Activated CD8-positive, alpha-beta T cell treated with anti-CD3 and anti-CD28 coated beads for 36 hours (primary cell): ENCODE measurements at regions not wholly inside any gene's neighbourhood (a gene's known extent, or its start where the extent isn't known, plus 50 kb on each side); places are given as distances from the start of the nearest gene placed in this dataset.

Source experiments
- ATAC-seq: fragments of 200-7000 bp; cut with Tn5 transposase; one replicate; pipeline ENCODE4 v1.10.0; 2021; ENCODE audit warnings: mild to moderate bottlenecking, moderate library complexity
- CTCF ChIA-PET: fragments of 350-600 bp; sonication (Branson Sonifier 250); formaldehyde crosslinking; loops from one replicate; lab custom pipeline; 2021; ENCODE audit warnings: antibody characterized with exemption; lab: Charles Lee
- POLR2A ChIA-PET: fragments of 350-600 bp; sonication (Branson Sonifier 250); formaldehyde crosslinking; loops from one replicate; lab custom pipeline; 2021; ENCODE audit warnings: antibody characterized with exemption; lab: Charles Lee
- DNase-seq: peaks from one replicate; pipeline ENCODE4 v3.0.0-alpha.2; 2020
- H3K27ac Mint-ChIP-seq: one replicate; pipeline ENCODE4 v1.8.0; 2021; ENCODE audit warnings: mild to moderate bottlenecking, mixed read lengths
- H3K27me3 Mint-ChIP-seq: one replicate; pipeline ENCODE4 v1.8.0; 2021; ENCODE audit warnings: mixed read lengths
- H3K36me3 Mint-ChIP-seq: one replicate; pipeline ENCODE4 v1.8.0; 2021; ENCODE audit warnings: low read depth, mixed read lengths
- H3K4me1 Mint-ChIP-seq: one replicate; pipeline ENCODE4 v1.8.0; 2021; ENCODE audit warnings: low read depth, mixed read lengths
- H3K4me3 Mint-ChIP-seq: one replicate; pipeline ENCODE4 v1.8.0; 2021; ENCODE audit warnings: mild to moderate bottlenecking, moderate library complexity, mixed read lengths
- H3K9me3 Mint-ChIP-seq: one replicate; pipeline ENCODE4 v1.8.0; 2021; ENCODE audit warnings: mixed read lengths
- CTCF ChIP-seq: fragments of 200-600 bp; IDR thresholded peaks from one replicate; pipeline ENCODE4 v1.8.0; 2022; ENCODE audit warnings: antibody characterized with exemption, mild to moderate bottlenecking
- intact Hi-C: fragments of 100-400 bp; cut with micrococcal nuclease; formaldehyde crosslinking; loops from one replicate; pipeline ENCODE4 v1.10.0; 2022

GRCh38 chr16:47958726-47959125, 197.1 kb downstream of the ABCC12 start:
- no peak overlapping the region for H3K27ac Mint-ChIP-seq

GRCh38 chr16:47956916-47957315, 198.9 kb downstream of the ABCC12 start:
- Mint-ChIP-seq H3K27me3 (peaks cover 3% of the 10 kb centered on the region), H3K9me3 (no peaks in the 10 kb centered on the region), H3K36me3 (no peaks in the 10 kb centered on the region), H3K4me1 (no peaks in the 10 kb centered on the region), H3K4me3 (no peak overlapping the region), H3K27ac (no peak overlapping the region)
- ATAC-seq (no peak), DNase-seq (no peak)
- POLR2A ChIA-PET: interaction anchor here (0.6 kb wide), 1 partner anchor 617 kb away, joined by 3 read pairs; no protein-coding TSS in a partner anchor
- CTCF ChIA-PET: no interaction called here
- TF ChIP-seq CTCF: no peak
- intact Hi-C loops: no loop called here

More at GRCh38 chr16:47958726-47959125, 197.1 kb downstream of the ABCC12 start:
- ChIA-PET CTCF (no interaction called here), POLR2A (no interaction called here)
- no peak for TF ChIP-seq CTCF
- DNase-seq (no peak), ATAC-seq (no peak)
- intact Hi-C loops: no loop called here
- no peak overlapping the region for H3K4me3 Mint-ChIP-seq
- H3K9me3 Mint-ChIP-seq: no peaks in the 10 kb centered on the region
- H3K27me3 Mint-ChIP-seq: peaks cover 3% of the 10 kb centered on the region
- no peaks in the 10 kb centered on the region for H3K36me3 Mint-ChIP-seq
- no peaks in the 10 kb centered on the region for H3K4me1 Mint-ChIP-seq

GRCh38 chr16:47949714-47950113, 206.1 kb downstream of the ABCC12 start:
- no peak for ATAC-seq
- intact Hi-C loops: no loop called here
- CTCF ChIA-PET: no interaction called here
- POLR2A ChIA-PET: no interaction called here
- Mint-ChIP-seq H3K27me3 (peaks cover 4% of the 10 kb centered on the region), H3K36me3 (no peaks in the 10 kb centered on the region), H3K9me3 (no peaks in the 10 kb centered on the region), H3K27ac (no peak overlapping the region), H3K4me3 (no peak overlapping the region), H3K4me1 (no peaks in the 10 kb centered on the region)
- TF ChIP-seq CTCF: no peak
- DNase-seq: no peak

GRCh38 chr16:47949276-47949675, 206.5 kb downstream of the ABCC12 start:
- CTCF ChIA-PET: no interaction called here
- no peak for ATAC-seq
- H3K4me3 Mint-ChIP-seq: no peak overlapping the region

GRCh38 chr16:47947723-47948122, 208.1 kb downstream of the ABCC12 start:
- CTCF ChIA-PET: no interaction called here
- ATAC-seq: no peak
- peaks cover 5% of the 10 kb centered on the region for H3K27me3 Mint-ChIP-seq

More at GRCh38 chr16:47949276-47949675, 206.5 kb downstream of the ABCC12 start:
- H3K36me3 Mint-ChIP-seq: no peaks in the 10 kb centered on the region
- no peaks in the 10 kb centered on the region for H3K9me3 Mint-ChIP-seq
- POLR2A ChIA-PET: no interaction called here
- peaks cover 4% of the 10 kb centered on the region for H3K27me3 Mint-ChIP-seq
- DNase-seq: no peak
- no peaks in the 10 kb centered on the region for H3K4me1 Mint-ChIP-seq
- TF ChIP-seq CTCF: no peak
- intact Hi-C loops: no loop called here
- H3K27ac Mint-ChIP-seq: no peak overlapping the region

More at GRCh38 chr16:47947723-47948122, 208.1 kb downstream of the ABCC12 start:
- Mint-ChIP-seq H3K36me3 (no peaks in the 10 kb centered on the region), H3K4me3 (no peak overlapping the region), H3K9me3 (no peaks in the 10 kb centered on the region), H3K27ac (no peak overlapping the region), H3K4me1 (no peaks in the 10 kb centered on the region)
- no peak for DNase-seq
- intact Hi-C loops: no loop called here
- POLR2A ChIA-PET: no interaction called here
- no peak for TF ChIP-seq CTCF
